DOHH2 (cell line): ENCODE measurements at regions not wholly inside any gene's neighbourhood (a gene's known extent, or its start where the extent isn't known, plus 50 kb on each side); places are given as distances from the start of the nearest gene placed in this dataset.
"Not testable (repeated sequence)": the region's sequence is repeated elsewhere in the genome, so short reads cannot be mapped to it uniquely, and the experiment has no call there.

Experiments
- H3F3A ChIP-seq: fragments of 200-600 bp; sonication (generic), shearing (Covaris generic); 2 replicates; pipeline ENCODE4 v1.6.0; 2016; ENCODE audit warnings: antibody characterized with exemption, mild to moderate bottlenecking; ENCODE audit not compliant: control insufficient read depth, insufficient read depth
- H3K27ac ChIP-seq: fragments of 200-600 bp; sonication (generic); 2 replicates; pipeline ENCODE4 v1.5.1; 2014; ENCODE audit warnings: low read depth, mild to moderate bottlenecking, low read length, moderate library complexity
- H3K27me3 ChIP-seq: fragments of 200-600 bp; sonication (generic); 2 replicates; pipeline ENCODE4 v1.6.1; 2014; ENCODE audit warnings: mild to moderate bottlenecking, low read length, mixed read lengths; ENCODE audit not compliant: control insufficient read depth
- H3K36me3 ChIP-seq: fragments of 200-600 bp; sonication (generic); 2 replicates; pipeline ENCODE4 v1.6.1; 2014; ENCODE audit warnings: mild to moderate bottlenecking, low read length, moderate library complexity, mixed read lengths; ENCODE audit not compliant: control insufficient read depth
- H3K4me1 ChIP-seq: fragments of 200-600 bp; sonication (generic); 2 replicates; pipeline ENCODE4 v1.6.1; 2014; ENCODE audit warnings: mild to moderate bottlenecking, low read length, mixed read lengths; ENCODE audit not compliant: control insufficient read depth
- H3K4me2 ChIP-seq: fragments of 200-600 bp; sonication (generic); 2 replicates; pipeline ENCODE4 v1.6.0; 2014; ENCODE audit warnings: mild to moderate bottlenecking, low read length, moderate library complexity
- H3K4me3 ChIP-seq: fragments of 200-600 bp; sonication (generic); 2 replicates; pipeline ENCODE4 v1.5.1; 2014; ENCODE audit warnings: mild to moderate bottlenecking, low read length, mixed read lengths
- H3K79me2 ChIP-seq: fragments of 200-600 bp; sonication (generic); 2 replicates; pipeline ENCODE4 v1.6.1; 2014; ENCODE audit warnings: mild to moderate bottlenecking, low read length, mixed read lengths; ENCODE audit not compliant: control insufficient read depth
- H3K9me2 ChIP-seq: fragments of 200-600 bp; sonication (generic); replicated peaks from 2 replicates; pipeline ENCODE4 v1.6.1; 2014; ENCODE audit warnings: mild to moderate bottlenecking, low read length, mixed read lengths; ENCODE audit not compliant: control insufficient read depth
- H3K9me3 ChIP-seq: fragments of 200-600 bp; sonication (generic); 2 replicates; pipeline ENCODE4 v1.6.1; 2014; ENCODE audit warnings: antibody characterized with exemption, low read length, mixed read lengths; ENCODE audit not compliant: control insufficient read depth, insufficient read depth
- H4K20me1 ChIP-seq: fragments of 200-600 bp; sonication (generic); 2 replicates; pipeline ENCODE4 v1.6.0; 2014; ENCODE audit warnings: low read depth, mild to moderate bottlenecking, antibody characterized with exemption, low read length, moderate library complexity; ENCODE audit not compliant: control insufficient read depth, insufficient read depth
- CTCF ChIP-seq: fragments of 200-600 bp; sonication (generic); IDR thresholded peaks from one replicate; pipeline ENCODE4 v1.5.1; 2014; ENCODE audit warnings: antibody characterized with exemption, mild to moderate bottlenecking, low read depth, low read length; ENCODE audit not compliant: poor library complexity, severe bottlenecking
- EZH2phosphoT487 ChIP-seq: fragments of 200-600 bp; sonication (generic); IDR thresholded peaks from 2 replicates; pipeline ENCODE4 v1.6.1; 2017; ENCODE audit warnings: borderline replicate concordance, mild to moderate bottlenecking, antibody characterized with exemption, low read length, moderate library complexity, mixed read lengths

GRCh38 chr1:105467549-105467948 lies 1588.9 kb upstream of the PRMT6 start:
- Histone ChIP-seq H3K4me3 (no peak overlapping the region), H3K27me3 (no peaks in the 10 kb centered on the region), H3K4me1 (no peaks in the 10 kb centered on the region), H3K36me3 (no peaks in the 10 kb centered on the region), H4K20me1 (no peaks in the 10 kb centered on the region), H3K27ac (no peak overlapping the region), H3K4me2 (no peak overlapping the region), H3K79me2 (no peaks in the 10 kb centered on the region), H3F3A (no peaks in the 10 kb centered on the region), H3K9me2 (no peaks in the 10 kb centered on the region), H3K9me3 (no peaks in the 10 kb centered on the region)
- TF ChIP-seq CTCF = no peak
- no peak for TF ChIP-seq EZH2phosphoT487

GRCh38 chr1:105470541-105470940 lies 1585.9 kb upstream of the PRMT6 start:
- not testable (repeated sequence) for H3K9me2 ChIP-seq, H3K9me3 ChIP-seq, H3K4me3 ChIP-seq, H3K4me1 ChIP-seq, H3K36me3 ChIP-seq, H3K27me3 ChIP-seq, H3K4me2 ChIP-seq, H4K20me1 ChIP-seq, H3F3A ChIP-seq, H3K27ac ChIP-seq, H3K79me2 ChIP-seq

GRCh38 chr1:105483436-105483835 lies 1573.0 kb upstream of the PRMT6 start:
- no peak overlapping the region for H3K4me2 ChIP-seq
- no peaks in the 10 kb centered on the region for H4K20me1 ChIP-seq
- no peak overlapping the region for H3K27ac ChIP-seq
- H3K36me3 ChIP-seq = no peaks in the 10 kb centered on the region
- no peaks in the 10 kb centered on the region for H3F3A ChIP-seq
- no peaks in the 10 kb centered on the region for H3K9me3 ChIP-seq
- H3K4me1 ChIP-seq = no peaks in the 10 kb centered on the region
- H3K9me2 ChIP-seq = no peaks in the 10 kb centered on the region
- no peaks in the 10 kb centered on the region for H3K27me3 ChIP-seq
- H3K79me2 ChIP-seq = no peaks in the 10 kb centered on the region
- no peak overlapping the region for H3K4me3 ChIP-seq
- TF ChIP-seq CTCF = no peak
- TF ChIP-seq EZH2phosphoT487 = no peak

GRCh38 chr1:105485207-105485606 lies 1571.3 kb upstream of the PRMT6 start:
- H4K20me1 ChIP-seq = no peaks in the 10 kb centered on the region
- no peaks in the 10 kb centered on the region for H3K36me3 ChIP-seq
- H3K9me2 ChIP-seq = no peaks in the 10 kb centered on the region
- no peaks in the 10 kb centered on the region for H3K79me2 ChIP-seq
- H3F3A ChIP-seq = no peaks in the 10 kb centered on the region
- no peaks in the 10 kb centered on the region for H3K9me3 ChIP-seq
- no peak overlapping the region for H3K4me3 ChIP-seq
- no peaks in the 10 kb centered on the region for H3K4me1 ChIP-seq
- H3K4me2 ChIP-seq = no peak overlapping the region
- no peaks in the 10 kb centered on the region for H3K27me3 ChIP-seq
- H3K27ac ChIP-seq = no peak overlapping the region
- no peak for TF ChIP-seq CTCF
- no peak for TF ChIP-seq EZH2phosphoT487
